CD14-positive monocyte (primary cell): ENCODE measurements at regions not wholly inside any gene's neighbourhood (a gene's known extent, or its start where the extent isn't known, plus 50 kb on each side); places are given as distances from the start of the nearest gene placed in this dataset.

Experiments used
- DNase-seq, 3 donors: peaks; one replicate each; pipeline ENCODE4 v3.0.0-alpha.2; 2011 to 2022
- H2AFZ ChIP-seq: 2 replicates; pipeline ENCODE4 v1.6.0; 2012; ENCODE audit warnings: mild to moderate bottlenecking, low read depth, low read length, inconsistent platforms; ENCODE audit not compliant: insufficient read depth, poor library complexity, severe bottlenecking
- H3K27ac ChIP-seq, 2 donors: 1 replicate in 1 of 2; 2 replicates in 1 of 2; pipeline ENCODE4 v1.5.1; 2012 to 2013; ENCODE audit warnings: low read length in 2 of 2, control low read depth in 1 of 2, inconsistent platforms in 1 of 2, low read depth in 1 of 2, mild to moderate bottlenecking in 1 of 2
- H3K27me3 ChIP-seq, 2 donors: one replicate each; pipeline versions ENCODE4 v1.6.0 to v1.6.1; 2011 to 2013; ENCODE audit warnings: low read length in 2 of 2; ENCODE audit not compliant: control insufficient read depth in 2 of 2, insufficient read depth in 2 of 2
- H3K36me3 ChIP-seq, 2 donors: replicated peaks in 1 of 2; 1 replicate in 1 of 2; 2 replicates in 1 of 2; pipeline versions ENCODE4 v1.5.1 to v1.6.1; 2012 to 2013; ENCODE audit warnings: low read length in 2 of 2, control low read depth in 1 of 2, inconsistent platforms in 1 of 2, mild to moderate bottlenecking in 1 of 2; ENCODE audit not compliant: insufficient read depth in 2 of 2, control insufficient read depth in 1 of 2
- H3K4me1 ChIP-seq, 2 donors: 1 replicate in 1 of 2; 2 replicates in 1 of 2; pipeline versions ENCODE4 v1.5.1 to v1.6.1; 2012 to 2013; ENCODE audit warnings: low read length in 2 of 2, control low read depth in 1 of 2, inconsistent platforms in 1 of 2, mild to moderate bottlenecking in 1 of 2, moderate library complexity in 1 of 2; ENCODE audit not compliant: insufficient read depth in 2 of 2, control insufficient read depth in 1 of 2
- H3K4me2 ChIP-seq: replicated peaks from 2 replicates; pipeline ENCODE3; 2012; ENCODE audit warnings: low read length, moderate library complexity, mild to moderate bottlenecking; ENCODE audit not compliant: poor library complexity, severe bottlenecking; ENCODE audit errors: extremely low read depth
- H3K4me3 ChIP-seq, 3 experiments: fragments of 200-600 bp in 1 of 3; sonication (generic) in 1 of 3; replicated peaks in 1 of 3; 1 replicate in 2 of 3; 2 replicates in 1 of 3; pipeline ENCODE4 v1.5.1; 2011 to 2013; ENCODE audit warnings: low read length in 3 of 3, mild to moderate bottlenecking in 3 of 3, control low read depth in 2 of 3, low read depth in 2 of 3, inconsistent platforms in 1 of 3, moderate library complexity in 1 of 3
- H3K79me2 ChIP-seq: 2 replicates; pipeline ENCODE4 v1.6.0; 2012; ENCODE audit warnings: mild to moderate bottlenecking, control low read depth, inconsistent platforms, low read length, moderate library complexity; ENCODE audit not compliant: insufficient read depth
- H3K9ac ChIP-seq: 2 replicates; pipeline ENCODE4 v1.6.0; 2017; ENCODE audit warnings: low read length, mild to moderate bottlenecking; ENCODE audit not compliant: insufficient read depth, poor library complexity, severe bottlenecking
- H3K9me3 ChIP-seq, 2 donors: replicated peaks in 1 of 2; 1 replicate in 1 of 2; 2 replicates in 1 of 2; pipeline versions ENCODE4 v1.5.1 to v1.6.1; 2012 to 2013; ENCODE audit warnings: low read length in 2 of 2, control low read depth in 1 of 2; ENCODE audit not compliant: control insufficient read depth in 1 of 2, insufficient read depth in 1 of 2
- H4K20me1 ChIP-seq: 2 replicates; pipeline ENCODE4 v1.6.0; 2012; ENCODE audit warnings: mild to moderate bottlenecking, low read length, control low read depth, moderate library complexity; ENCODE audit not compliant: insufficient read depth
- H3K27ac Mint-ChIP-seq, 7 donors: one replicate each; pipeline ENCODE4 v1.8.0; 2020; ENCODE audit warnings: mild to moderate bottlenecking in 7 of 7, mixed read lengths in 7 of 7, moderate library complexity in 6 of 7, inconsistent platforms in 2 of 7
- H3K27me3 Mint-ChIP-seq, 3 donors: one replicate each; pipeline ENCODE4 v1.8.0; 2021 to 2022; ENCODE audit warnings: low read depth in 3 of 3, mild to moderate bottlenecking in 3 of 3, mixed read lengths in 3 of 3, moderate library complexity in 3 of 3, inconsistent platforms in 1 of 3
- H3K36me3 Mint-ChIP-seq, 2 donors: one replicate each; pipeline ENCODE4 v1.8.0; 2020; ENCODE audit warnings: mixed read lengths in 2 of 2, inconsistent platforms in 1 of 2, mild to moderate bottlenecking in 1 of 2
- H3K4me1 Mint-ChIP-seq: one replicate; pipeline ENCODE4 v1.8.0; 2020; ENCODE audit warnings: mild to moderate bottlenecking, mixed read lengths
- H3K4me3 Mint-ChIP-seq, 2 donors: one replicate each; pipeline ENCODE4 v1.8.0; 2020; ENCODE audit warnings: mild to moderate bottlenecking in 2 of 2, mixed read lengths in 2 of 2, moderate library complexity in 1 of 2
- H3K9me3 Mint-ChIP-seq, 7 donors: one replicate each; pipeline ENCODE4 v1.8.0; 2020 to 2022; ENCODE audit warnings: mixed read lengths in 7 of 7, mild to moderate bottlenecking in 6 of 7, moderate library complexity in 6 of 7, inconsistent platforms in 2 of 7
- CTCF ChIP-seq: fragments of 200-600 bp; IDR thresholded peaks from one replicate; pipeline ENCODE4 v1.8.0; 2022; ENCODE audit warnings: antibody characterized with exemption, mild to moderate bottlenecking
- WGBS: methylation state at CpG from one replicate; pipeline ENCODE4 v1.1.5; 2013; ENCODE audit warnings: missing lambda C conversion rate; ENCODE audit not compliant: insufficient coverage; 5-methylcytosine and 5-hydroxymethylcytosine counted together
- intact Hi-C, 2 donors: fragments of 100-400 bp; cut with micrococcal nuclease; formaldehyde crosslinking; loops; one replicate each; pipeline versions ENCODE4 v1.15.0 to v1.15.1; 2023

- Histone ChIP-seq H3K36me3 (no peaks in the 10 kb centered on the region), H2AFZ (no peak overlapping the region), H3K27ac (no peak overlapping the region), H3K9me3 (no peaks in the 10 kb centered on the region), H3K4me2 (no peak overlapping the region), H4K20me1 (no peaks in the 10 kb centered on the region), H3K9ac (no peak overlapping the region), H3K27me3 (no peaks in the 10 kb centered on the region), H3K79me2 (no peaks in the 10 kb centered on the region), H3K4me1 (no peaks in the 10 kb centered on the region), H3K4me3 (no peak overlapping the region)
- H3K4me3 Mint-ChIP-seq, result no peak overlapping the region
- peaks cover 0 to 3% (median 2%) of the 10 kb centered on the region in 3 donors for H3K27me3 Mint-ChIP-seq
- no peaks in the 10 kb centered on the region for H3K36me3 Mint-ChIP-seq
- H3K9me3 Mint-ChIP-seq, result peaks cover 0 to 2% (median 0%) of the 10 kb centered on the region in 7 donors
- H3K4me1 Mint-ChIP-seq, result peaks cover 6% of the 10 kb centered on the region
- WGBS, result 56% methylated on average over 3 of the region's 4 CpGs
- no peak for TF ChIP-seq CTCF
- intact Hi-C loops, result no loop called here
- no peak for DNase-seq
- no peak overlapping the region for H3K27ac Mint-ChIP-seq
Measured at GRCh38 chr20:17790296-17790695, 90.5 kb downstream of the BANF2 start.

GRCh38 chr20:17787816-17788215 lies 88.0 kb downstream of the BANF2 start:
- no CpG with 5 or more reads among the region's 1 CpG for WGBS
- H3K4me3 Mint-ChIP-seq, result no peak overlapping the region
- no peaks in the 10 kb centered on the region for H3K27me3 ChIP-seq
- no peaks in the 10 kb centered on the region for H4K20me1 ChIP-seq
- H3K36me3 ChIP-seq, result no peaks in the 10 kb centered on the region
- no peaks in the 10 kb centered on the region for H3K9me3 Mint-ChIP-seq
- no peak overlapping the region for H2AFZ ChIP-seq
- H3K4me1 ChIP-seq, result no peaks in the 10 kb centered on the region
- no peaks in the 10 kb centered on the region for H3K36me3 Mint-ChIP-seq
- H3K79me2 ChIP-seq, result no peaks in the 10 kb centered on the region
- intact Hi-C loops, result no loop called here
- no peak overlapping the region for H3K4me3 ChIP-seq
- no peak overlapping the region for H3K9ac ChIP-seq
- H3K9me3 ChIP-seq, result no peaks in the 10 kb centered on the region
- DNase-seq, result no peak
- no peak overlapping the region for H3K27ac ChIP-seq
- no peak overlapping the region for H3K27ac Mint-ChIP-seq
- peaks cover 0 to 3% (median 2%) of the 10 kb centered on the region in 3 donors for H3K27me3 Mint-ChIP-seq
- H3K4me1 Mint-ChIP-seq, result peaks cover 18% of the 10 kb centered on the region
- H3K4me2 ChIP-seq, result no peak overlapping the region
- TF ChIP-seq CTCF, result no peak
